HCT116 (cell line): ENCODE measurements at regions not wholly inside any gene's neighbourhood (a gene's known extent, or its start where the extent isn't known, plus 50 kb on each side); places are given as distances from the start of the nearest gene placed in this dataset.

Source experiments
- ATAC-seq: fragments of 200-7000 bp; cut with Tn5 transposase; 2 replicates; pipeline ENCODE4 v1.9.1; 2020; ENCODE audit warnings: mild to moderate bottlenecking, moderate library complexity
- BruUV-seq: library from RNA; stranded (reverse); fragments of 400-500 nt; replicated peaks from 2 replicates; lab custom pipeline; 2021; lab: Mats Ljungman, UMichigan
- CTCF ChIA-PET: fragments of 300-600 bp; sonication (Branson Sonifier 250); formaldehyde crosslinking; loops from one replicate; lab custom pipeline; 2021; ENCODE audit warnings: antibody characterized with exemption; lab: Charles Lee
- POLR2A ChIA-PET: fragments of 300-600, 350-600 bp; sonication (Branson Sonifier 250); formaldehyde crosslinking; loops from one replicate; lab custom pipeline; 2021; ENCODE audit warnings: antibody characterized with exemption; lab: Charles Lee
- RAD21 ChIA-PET, 2 experiments: fragments of 300-600 bp; sonication (Branson Sonifier 250); formaldehyde crosslinking; loops; one replicate each; lab custom pipeline; 2023; ENCODE audit warnings: low total read pairs in 2 of 2; ENCODE audit not compliant: uncharacterized antibody in 2 of 2, unreplicated experiment in 2 of 2, low non-redundant PET in 1 of 2; lab: Charles Lee
- DNase-seq: peaks from one replicate; pipeline ENCODE4 v3.0.0-alpha.2; 2010; ENCODE audit warnings: low read depth, low spot score
- H2AFZ ChIP-seq: fragments of 200-600 bp; shearing (Covaris generic), sonication (generic); 2 replicates; pipeline ENCODE4 v1.6.1; 2017; ENCODE audit warnings: low read depth, mixed run types, mixed read lengths, antibody characterized with exemption, low read length; ENCODE audit not compliant: poor library complexity, severe bottlenecking
- H3K27ac ChIP-seq: 2 replicates; pipeline ENCODE4 v1.5.1; 2012; ENCODE audit warnings: low read depth, low read length
- H3K27me3 ChIP-seq: fragments of 200-600 bp; sonication (generic); 2 replicates; pipeline ENCODE4 v1.6.1; 2016; ENCODE audit warnings: mixed run types, low read length, mixed read lengths; ENCODE audit not compliant: insufficient read depth
- H3K36me3 ChIP-seq, 2 experiments: fragments of 200-500 bp in 1 of 2; fragments of 200-600 bp in 1 of 2; sonication (Bioruptor generic) in 1 of 2; sonication (generic) in 1 of 2; 2 replicates each; pipeline versions ENCODE4 v1.5.1 to v1.6.1; 2014 to 2016; ENCODE audit warnings: low read length in 2 of 2, inconsistent platforms in 1 of 2, mixed read lengths in 1 of 2, mixed run types in 1 of 2; ENCODE audit not compliant: insufficient read depth in 2 of 2, control insufficient read depth in 1 of 2
- H3K4me1 ChIP-seq, 2 experiments: fragments of 200-600 bp in 1 of 2; sonication (generic) in 1 of 2; 2 replicates each; pipeline versions ENCODE4 v1.5.1 to v1.6.1; 2012 to 2017; ENCODE audit warnings: low read length in 2 of 2, inconsistent platforms in 1 of 2, mild to moderate bottlenecking in 1 of 2, mixed read lengths in 1 of 2, mixed run types in 1 of 2, moderate library complexity in 1 of 2; ENCODE audit not compliant: insufficient read depth in 2 of 2, control insufficient read depth in 1 of 2
- H3K4me2 ChIP-seq: fragments of 200-600 bp; sonication (generic); 2 replicates; pipeline ENCODE4 v1.6.1; 2017; ENCODE audit warnings: mixed run types, low read length, mixed read lengths
- H3K4me3 ChIP-seq, 2 experiments: fragments of 200-600 bp in 1 of 2; sonication (generic) in 1 of 2; replicated peaks in 1 of 2; 2 replicates each; pipeline ENCODE4 v1.5.1; 2011 to 2016; ENCODE audit warnings: low read length in 2 of 2, control low read depth in 1 of 2, low read depth in 1 of 2, mild to moderate bottlenecking in 1 of 2, mixed read lengths in 1 of 2, mixed run types in 1 of 2
- H3K79me2 ChIP-seq: fragments of 200-600 bp; sonication (generic); 2 replicates; pipeline ENCODE4 v1.6.1; 2017; ENCODE audit warnings: mild to moderate bottlenecking, mixed run types, low read length, moderate library complexity, mixed read lengths; ENCODE audit not compliant: insufficient read depth
- H3K9ac ChIP-seq: fragments of 200-600 bp; sonication (generic); 2 replicates; pipeline ENCODE4 v1.6.1; 2016; ENCODE audit warnings: low read length, mixed read lengths
- H3K9me2 ChIP-seq: fragments of 200-600 bp; sonication (generic), shearing (Covaris generic); 2 replicates; pipeline ENCODE4 v1.6.1; 2017; ENCODE audit warnings: mixed run types, mild to moderate bottlenecking, moderate library complexity; ENCODE audit not compliant: insufficient read depth
- H3K9me3 ChIP-seq, 2 experiments: fragments of 200-500 bp in 1 of 2; fragments of 200-600 bp in 1 of 2; sonication (Bioruptor generic) in 1 of 2; sonication (generic) in 1 of 2; 2 replicates each; pipeline ENCODE4 v1.6.1; 2014 to 2017; ENCODE audit warnings: low read length in 2 of 2, mixed read lengths in 2 of 2, inconsistent platforms in 1 of 2, low read depth in 1 of 2, mild to moderate bottlenecking in 1 of 2, mixed run types in 1 of 2, moderate library complexity in 1 of 2; ENCODE audit not compliant: control insufficient read depth in 1 of 2, insufficient read depth in 1 of 2
- H4K20me1 ChIP-seq: fragments of 200-600 bp; sonication (generic), shearing (Covaris generic); 2 replicates; pipeline ENCODE4 v1.6.1; 2017; ENCODE audit warnings: mixed run types, mild to moderate bottlenecking, moderate library complexity; ENCODE audit not compliant: insufficient read depth
- CBX3 ChIP-seq: IDR thresholded peaks from 2 replicates; pipeline ENCODE4 v1.6.1; 2012; ENCODE audit warnings: low read depth
- ELF1 ChIP-seq: IDR thresholded peaks from 2 replicates; pipeline ENCODE4 v1.6.1; 2012; ENCODE audit warnings: low read depth, borderline replicate concordance
- EZH2 ChIP-seq: fragments of 200-600 bp; sonication (generic); IDR thresholded peaks from 2 replicates; pipeline ENCODE4 v1.6.1; 2017; ENCODE audit warnings: antibody characterized with exemption, mixed run types
- FOSL1 ChIP-seq: IDR thresholded peaks from 2 replicates; pipeline ENCODE4 v1.6.1; 2012; ENCODE audit warnings: low read depth
- JUND ChIP-seq: IDR thresholded peaks from 2 replicates; pipeline ENCODE4 v1.6.1; 2012
- POLR2A ChIP-seq: IDR thresholded peaks from 2 replicates; pipeline ENCODE4 v1.7.0; 2011; ENCODE audit warnings: borderline replicate concordance; ENCODE audit not compliant: insufficient read depth, insufficient read length; ENCODE audit errors: extremely low read depth
- POLR2AphosphoS5 ChIP-seq: IDR thresholded peaks from 2 replicates; pipeline ENCODE4 v1.6.1; 2011; ENCODE audit warnings: mild to moderate bottlenecking, low read depth, low read length, moderate library complexity
- SP1 ChIP-seq: IDR thresholded peaks from 2 replicates; pipeline ENCODE4 v1.6.1; 2012; ENCODE audit warnings: low read depth
- YY1 ChIP-seq: IDR thresholded peaks from 2 replicates; pipeline ENCODE4 v1.6.1; 2011; ENCODE audit warnings: low read length, low read depth, moderate library complexity, mild to moderate bottlenecking; ENCODE audit not compliant: insufficient replicate concordance; ENCODE audit errors: extremely low read depth
- ZFX ChIP-seq: fragments of 450-650 bp; IDR thresholded peaks from 2 replicates; pipeline ENCODE4 v1.6.1; 2017
- intact Hi-C: fragments of 100-400 bp; cut with micrococcal nuclease; formaldehyde crosslinking; loops from 2 replicates; pipeline ENCODE4 v1.10.0; 2022
- TF ChIP-seq, protein P1 (sequence below): IDR thresholded peaks from 2 replicates; pipeline ENCODE4 v1.6.1; 2012
- TF ChIP-seq, protein P2 (sequence below): IDR thresholded peaks from 2 replicates; pipeline ENCODE4 v1.6.1; 2012
- TF ChIP-seq, protein P3 (sequence below): IDR thresholded peaks from 2 replicates; pipeline ENCODE4 v1.6.1; 2012; ENCODE audit warnings: low read depth

DNA sequence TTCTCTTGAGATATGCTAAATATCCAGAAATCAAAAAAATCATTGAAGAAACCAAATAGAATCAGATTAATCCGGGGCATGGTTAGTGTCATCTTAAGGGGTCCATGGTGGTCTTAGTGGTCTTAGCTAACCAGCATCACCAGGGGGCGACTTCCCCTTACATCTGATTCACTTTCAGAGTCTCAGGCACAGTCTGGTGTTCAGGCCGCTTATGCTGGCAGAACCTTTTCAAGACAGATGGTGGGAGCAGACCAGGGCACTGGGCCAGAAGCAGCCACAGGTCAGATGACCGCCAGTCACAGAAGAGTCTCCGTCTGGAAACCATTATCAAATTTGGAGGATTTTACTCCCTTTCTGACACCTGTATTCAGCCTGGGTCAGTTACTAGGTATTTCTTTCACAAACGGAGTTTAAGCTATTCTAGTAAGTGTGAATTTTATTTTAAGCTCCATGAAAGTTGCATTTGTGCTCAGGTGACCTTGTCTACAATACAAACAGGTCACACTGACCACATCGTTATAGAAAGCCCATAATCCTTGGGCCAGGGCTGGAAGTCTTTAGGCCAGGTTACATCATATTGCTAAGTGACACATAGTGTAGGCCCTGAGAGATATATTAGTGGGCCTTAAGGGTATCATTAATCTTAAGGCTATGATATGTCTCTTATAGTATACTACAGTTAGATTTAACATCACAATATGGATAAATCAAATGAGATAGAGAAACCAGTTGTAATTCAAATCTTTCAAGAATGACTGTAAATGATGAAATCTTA lies 365.5 kb downstream of the GBE1 start:
- CTCF ChIA-PET, result no interaction called here
- no peak overlapping the region for H3K4me3 ChIP-seq
- H3K9ac ChIP-seq, result no peak overlapping the region
- no peaks in the 10 kb centered on the region for H3K4me1 ChIP-seq
- BruUV-seq, result no TSS peak
- DNase-seq (no peak), ATAC-seq (no peak)
- no peaks in the 10 kb centered on the region for H3K36me3 ChIP-seq
- POLR2A ChIA-PET, result no interaction called here
- no peaks in the 10 kb centered on the region for H3K27me3 ChIP-seq
- RAD21 ChIA-PET, result no interaction called here
- no peak overlapping the region for H3K27ac ChIP-seq
- no peak for TF ChIP-seq ELF1
- TF ChIP-seq ZFX, result no peak
- no peak for TF ChIP-seq YY1
- no peak for TF ChIP-seq POLR2AphosphoS5
- TF ChIP-seq, protein P1, sequence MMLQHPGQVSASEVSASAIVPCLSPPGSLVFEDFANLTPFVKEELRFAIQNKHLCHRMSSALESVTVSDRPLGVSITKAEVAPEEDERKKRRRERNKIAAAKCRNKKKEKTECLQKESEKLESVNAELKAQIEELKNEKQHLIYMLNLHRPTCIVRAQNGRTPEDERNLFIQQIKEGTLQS, result no peak
- TF ChIP-seq CBX3, result no peak
- TF ChIP-seq SP1, result no peak
- TF ChIP-seq, protein P2, sequence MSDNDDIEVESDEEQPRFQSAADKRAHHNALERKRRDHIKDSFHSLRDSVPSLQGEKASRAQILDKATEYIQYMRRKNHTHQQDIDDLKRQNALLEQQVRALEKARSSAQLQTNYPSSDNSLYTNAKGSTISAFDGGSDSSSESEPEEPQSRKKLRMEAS, result no peak
- TF ChIP-seq POLR2A, result no peak
- no peak for TF ChIP-seq JUND
- no peak for TF ChIP-seq FOSL1
- TF ChIP-seq EZH2, result no peak
- TF ChIP-seq, protein P3, sequence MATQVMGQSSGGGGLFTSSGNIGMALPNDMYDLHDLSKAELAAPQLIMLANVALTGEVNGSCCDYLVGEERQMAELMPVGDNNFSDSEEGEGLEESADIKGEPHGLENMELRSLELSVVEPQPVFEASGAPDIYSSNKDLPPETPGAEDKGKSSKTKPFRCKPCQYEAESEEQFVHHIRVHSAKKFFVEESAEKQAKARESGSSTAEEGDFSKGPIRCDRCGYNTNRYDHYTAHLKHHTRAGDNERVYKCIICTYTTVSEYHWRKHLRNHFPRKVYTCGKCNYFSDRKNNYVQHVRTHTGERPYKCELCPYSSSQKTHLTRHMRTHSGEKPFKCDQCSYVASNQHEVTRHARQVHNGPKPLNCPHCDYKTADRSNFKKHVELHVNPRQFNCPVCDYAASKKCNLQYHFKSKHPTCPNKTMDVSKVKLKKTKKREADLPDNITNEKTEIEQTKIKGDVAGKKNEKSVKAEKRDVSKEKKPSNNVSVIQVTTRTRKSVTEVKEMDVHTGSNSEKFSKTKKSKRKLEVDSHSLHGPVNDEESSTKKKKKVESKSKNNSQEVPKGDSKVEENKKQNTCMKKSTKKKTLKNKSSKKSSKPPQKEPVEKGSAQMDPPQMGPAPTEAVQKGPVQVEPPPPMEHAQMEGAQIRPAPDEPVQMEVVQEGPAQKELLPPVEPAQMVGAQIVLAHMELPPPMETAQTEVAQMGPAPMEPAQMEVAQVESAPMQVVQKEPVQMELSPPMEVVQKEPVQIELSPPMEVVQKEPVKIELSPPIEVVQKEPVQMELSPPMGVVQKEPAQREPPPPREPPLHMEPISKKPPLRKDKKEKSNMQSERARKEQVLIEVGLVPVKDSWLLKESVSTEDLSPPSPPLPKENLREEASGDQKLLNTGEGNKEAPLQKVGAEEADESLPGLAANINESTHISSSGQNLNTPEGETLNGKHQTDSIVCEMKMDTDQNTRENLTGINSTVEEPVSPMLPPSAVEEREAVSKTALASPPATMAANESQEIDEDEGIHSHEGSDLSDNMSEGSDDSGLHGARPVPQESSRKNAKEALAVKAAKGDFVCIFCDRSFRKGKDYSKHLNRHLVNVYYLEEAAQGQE, result no peak
- no peaks in the 10 kb centered on the region for H3K9me2 ChIP-seq
- H4K20me1 ChIP-seq, result no peaks in the 10 kb centered on the region
- no peak overlapping the region for H3K4me2 ChIP-seq
- intact Hi-C loops, result no loop called here
- no peak overlapping the region for H2AFZ ChIP-seq
- no peaks in the 10 kb centered on the region for H3K79me2 ChIP-seq
- no peaks in the 10 kb centered on the region for H3K9me3 ChIP-seq
